ENCODE measurements at regions not wholly inside any gene's neighbourhood (a gene's known extent, or its start where the extent isn't known, plus 50 kb on each side); places are given as distances from the start of the nearest gene placed in this dataset.
"Not testable (repeated sequence)": the region's sequence is repeated elsewhere in the genome, so short reads cannot be mapped to it uniquely, and the experiment has no call there.

DNA sequence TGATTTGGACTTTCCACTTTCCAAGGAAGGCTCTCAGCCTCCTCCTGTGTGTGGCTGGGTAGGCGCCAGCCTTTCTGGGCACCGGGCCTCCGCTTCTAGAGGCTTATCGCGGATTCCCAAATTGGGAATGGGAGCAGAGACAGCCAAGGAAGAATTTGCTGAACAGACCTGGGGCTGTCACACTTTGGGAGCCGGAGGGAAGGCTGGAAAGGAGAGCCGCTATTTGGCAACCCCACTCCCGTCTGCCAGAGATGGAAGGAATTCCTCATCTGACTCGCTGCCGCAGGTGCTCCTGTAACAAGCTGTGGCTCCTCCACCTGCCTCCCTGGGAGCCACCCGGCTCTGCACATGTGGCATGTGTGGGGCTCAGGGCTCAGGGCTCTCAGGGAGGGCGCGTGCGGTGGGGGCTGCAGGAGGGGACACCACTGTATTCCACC lies 50.8 kb upstream of the ECHDC3 start:
- Histone ChIP-seq H3K36me3 (ENCODE audit: control insufficient read depth in 5 of 5, insufficient read depth in 5 of 5, low read length in 5 of 5) (no peaks in the 10 kb centered on the region), H3K9me3 (ENCODE audit: control insufficient read depth in 5 of 5, low read length in 5 of 5) (no peaks in the 10 kb centered on the region), H3K9ac (ENCODE audit: low read length in 5 of 5) (no peak overlapping the region), H3K4me1 (ENCODE audit: control insufficient read depth in 5 of 5, insufficient read depth in 5 of 5, low read length in 5 of 5) (peaks cover 0 to 11% (median 5%) of the 10 kb centered on the region in 5 donors), H3K27ac (ENCODE audit: low read depth, low read length) (no peak overlapping the region), H3K27me3 (ENCODE audit: control insufficient read depth in 5 of 5, insufficient read depth in 4 of 5, low read length in 5 of 5) (no peaks in the 10 kb centered on the region), H3K4me3 (ENCODE audit: low read depth in 1 of 5, low read length in 5 of 5) (no peak overlapping the region)

DNA sequence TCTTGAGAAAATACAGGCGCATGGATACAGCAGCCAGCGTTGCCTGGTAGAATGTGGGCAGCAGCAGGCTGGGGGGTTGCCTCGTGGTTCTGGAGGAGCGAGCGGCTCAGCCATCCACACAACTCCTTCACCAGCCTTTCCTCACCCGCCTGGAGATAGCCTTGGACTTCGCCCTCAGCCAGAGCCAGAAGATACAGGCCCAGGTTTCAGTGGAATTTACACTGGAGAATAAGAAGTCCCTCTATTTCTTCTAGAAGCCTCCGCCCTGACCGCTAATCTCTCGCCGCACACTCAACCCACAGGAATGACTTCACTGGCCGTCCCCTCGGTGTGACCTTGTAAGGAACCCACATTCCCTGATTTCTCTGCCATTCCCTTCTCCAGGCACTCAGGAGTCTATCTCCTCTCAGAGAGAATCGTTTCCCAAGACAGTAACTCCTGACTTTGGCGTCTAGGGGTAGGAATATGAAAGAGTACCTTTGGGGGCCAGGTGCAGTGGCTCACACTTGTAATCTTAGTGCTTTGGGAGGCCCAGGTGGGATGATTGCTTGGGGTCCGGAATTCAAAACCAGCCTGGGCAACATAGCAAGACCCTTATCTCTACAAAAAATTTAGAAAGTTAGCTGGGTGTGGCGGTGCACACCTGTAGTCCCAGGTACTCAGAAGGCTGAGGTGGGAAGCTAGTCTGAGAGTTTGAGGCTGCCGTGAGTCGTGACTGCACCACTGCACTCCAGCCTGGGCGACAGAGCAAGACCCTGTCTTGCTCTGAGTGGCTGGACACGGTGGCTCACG lies 52.0 kb upstream of the ECHDC3 start:
- H3K36me3 ChIP-seq (ENCODE audit: control insufficient read depth in 5 of 5, insufficient read depth in 5 of 5, low read length in 5 of 5) = no peaks in the 10 kb centered on the region
- no peak overlapping the region for H3K27ac ChIP-seq (ENCODE audit: low read depth, low read length)
- H3K4me3 ChIP-seq (ENCODE audit: low read depth in 1 of 5, low read length in 5 of 5) = no peak overlapping the region
- no peaks in the 10 kb centered on the region for H3K27me3 ChIP-seq (ENCODE audit: control insufficient read depth in 5 of 5, insufficient read depth in 4 of 5, low read length in 5 of 5)
- peaks cover 0 to 22% (median 16%) of the 10 kb centered on the region in 5 donors for H3K4me1 ChIP-seq (ENCODE audit: control insufficient read depth in 5 of 5, insufficient read depth in 5 of 5, low read length in 5 of 5)
- no peak overlapping the region for H3K9ac ChIP-seq (ENCODE audit: low read length in 5 of 5)
- H3K9me3 ChIP-seq (ENCODE audit: control insufficient read depth in 5 of 5, low read length in 5 of 5) = no peaks in the 10 kb centered on the region

DNA sequence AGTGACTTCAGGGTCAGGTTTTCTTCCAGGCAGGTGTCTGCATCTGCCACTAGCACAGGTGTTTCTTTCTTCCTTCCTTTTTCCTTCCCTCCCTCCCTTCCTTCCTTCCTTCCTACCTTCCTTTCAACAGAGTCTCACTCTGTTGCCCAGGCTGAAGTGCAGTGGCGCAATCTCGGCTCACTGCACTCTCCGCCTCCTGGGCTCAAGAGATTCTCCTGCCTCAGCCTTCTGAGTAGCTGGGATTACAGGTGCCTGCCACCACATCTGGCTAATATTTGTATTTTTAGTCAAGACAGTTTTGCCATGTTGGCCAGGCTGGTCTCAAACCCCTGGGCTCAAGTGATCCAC lies 53.8 kb upstream of the ECHDC3 start:
- not testable (repeated sequence) for H3K27ac ChIP-seq (ENCODE audit: low read depth, low read length); H3K27me3 ChIP-seq (ENCODE audit: control insufficient read depth in 5 of 5, insufficient read depth in 4 of 5, low read length in 5 of 5); H3K36me3 ChIP-seq (ENCODE audit: control insufficient read depth in 5 of 5, insufficient read depth in 5 of 5, low read length in 5 of 5); H3K4me3 ChIP-seq (ENCODE audit: low read depth in 1 of 5, low read length in 5 of 5); H3K9me3 ChIP-seq (ENCODE audit: control insufficient read depth in 5 of 5, low read length in 5 of 5); H3K9ac ChIP-seq (ENCODE audit: low read length in 5 of 5)
- H3K4me1 ChIP-seq (ENCODE audit: control insufficient read depth in 5 of 5, insufficient read depth in 5 of 5, low read length in 5 of 5) = peaks cover 0 to 33% (median 28%) of the 10 kb centered on the region in 5 donors

DNA sequence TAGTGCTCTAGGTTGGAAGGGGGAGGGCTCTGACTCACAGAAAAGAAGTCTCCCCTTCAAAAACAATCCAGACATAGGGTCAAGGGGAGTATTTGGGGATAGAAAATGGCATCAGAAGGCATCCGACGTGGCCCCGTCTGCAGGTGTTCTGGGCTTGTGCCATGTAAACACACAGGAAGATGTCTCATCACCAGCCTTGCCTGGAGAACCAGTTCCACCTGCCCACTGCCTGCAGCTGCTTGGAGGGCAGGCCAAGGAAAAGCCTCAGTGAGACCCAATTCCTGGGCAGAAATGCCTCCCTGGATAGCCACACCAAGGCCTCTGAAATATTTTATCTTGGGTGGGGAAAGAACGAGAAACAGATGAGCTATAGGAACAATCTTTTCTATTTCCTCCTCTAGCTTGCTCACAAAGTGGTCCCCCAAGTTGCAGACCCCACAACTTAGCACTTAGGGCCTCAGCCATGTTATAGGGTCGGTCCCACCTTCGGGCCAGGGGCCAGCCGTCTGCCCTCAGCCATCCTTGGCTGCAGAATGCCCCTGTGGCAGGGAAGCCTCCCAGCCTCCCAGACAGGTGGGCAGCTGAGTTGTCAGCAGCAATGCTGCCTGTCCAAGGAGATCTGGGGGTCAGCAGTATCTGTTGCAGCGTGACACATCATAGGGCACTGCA lies 54.3 kb upstream of the ECHDC3 start:
- Histone ChIP-seq H3K4me3 (ENCODE audit: low read depth in 1 of 5, low read length in 5 of 5) (no peak overlapping the region), H3K36me3 (ENCODE audit: control insufficient read depth in 5 of 5, insufficient read depth in 5 of 5, low read length in 5 of 5) (no peaks in the 10 kb centered on the region), H3K9ac (ENCODE audit: low read length in 5 of 5) (no peak overlapping the region), H3K9me3 (ENCODE audit: control insufficient read depth in 5 of 5, low read length in 5 of 5) (no peaks in the 10 kb centered on the region), H3K27me3 (ENCODE audit: control insufficient read depth in 5 of 5, insufficient read depth in 4 of 5, low read length in 5 of 5) (peaks cover 0 to 7% (median 0%) of the 10 kb centered on the region in 5 donors), H3K27ac (ENCODE audit: low read depth, low read length) (no peak overlapping the region), H3K4me1 (ENCODE audit: control insufficient read depth in 5 of 5, insufficient read depth in 5 of 5, low read length in 5 of 5) (peaks cover 0 to 38% (median 28%) of the 10 kb centered on the region in 5 donors)

DNA sequence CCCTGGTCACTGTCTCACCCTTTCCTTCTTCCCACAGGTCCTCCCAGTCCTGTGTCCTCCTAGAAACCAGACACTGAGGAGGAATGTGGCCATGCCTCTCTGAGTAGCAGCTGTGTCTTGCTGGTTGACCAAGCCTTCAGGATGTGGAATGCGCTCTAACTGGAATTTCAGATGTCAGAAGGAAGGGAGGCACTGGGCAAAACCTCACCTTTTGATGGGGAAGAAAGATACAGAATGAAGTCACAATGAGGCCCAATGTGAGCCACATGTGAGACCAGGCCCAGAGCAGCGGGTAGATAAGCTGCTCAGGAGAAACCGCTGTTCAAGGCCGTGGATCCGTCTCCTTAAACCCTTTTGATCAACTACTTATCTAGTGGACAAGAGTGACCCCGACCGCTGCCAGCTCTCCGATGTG lies 54.8 kb upstream of the ECHDC3 start:
- no peaks in the 10 kb centered on the region for H3K9me3 ChIP-seq (ENCODE audit: control insufficient read depth in 5 of 5, low read length in 5 of 5)
- H3K27me3 ChIP-seq (ENCODE audit: control insufficient read depth in 5 of 5, insufficient read depth in 4 of 5, low read length in 5 of 5) = peaks cover 0 to 7% (median 0%) of the 10 kb centered on the region in 5 donors
- no peaks in the 10 kb centered on the region for H3K36me3 ChIP-seq (ENCODE audit: control insufficient read depth in 5 of 5, insufficient read depth in 5 of 5, low read length in 5 of 5)
- no peak overlapping the region for H3K4me3 ChIP-seq (ENCODE audit: low read depth in 1 of 5, low read length in 5 of 5)
- no peak overlapping the region for H3K9ac ChIP-seq (ENCODE audit: low read length in 5 of 5)
- peaks cover 0 to 40% (median 28%) of the 10 kb centered on the region in 5 donors for H3K4me1 ChIP-seq (ENCODE audit: control insufficient read depth in 5 of 5, insufficient read depth in 5 of 5, low read length in 5 of 5)
- no peak overlapping the region for H3K27ac ChIP-seq (ENCODE audit: low read depth, low read length)

DNA sequence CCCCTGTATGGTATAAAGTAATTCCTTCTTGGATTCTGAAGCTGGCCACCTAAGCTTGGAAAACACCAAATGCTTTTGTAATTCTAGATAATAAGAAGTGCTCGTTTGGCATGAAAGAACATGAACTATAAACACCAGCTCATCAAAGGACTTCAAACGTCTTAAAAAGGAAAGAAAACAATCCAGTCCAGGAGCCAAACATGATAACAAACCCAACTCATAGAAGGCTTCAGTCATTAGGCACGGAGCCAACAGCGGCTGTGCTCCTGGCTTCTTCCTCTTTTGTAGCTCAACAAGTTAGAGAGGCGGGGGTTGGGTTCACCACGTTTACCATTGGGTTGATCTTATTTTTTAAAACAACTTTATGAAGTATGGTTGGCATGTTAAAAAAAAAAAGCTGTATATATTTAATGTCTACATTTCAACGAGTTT lies 56.4 kb upstream of the ECHDC3 start:
- H3K4me1 ChIP-seq (ENCODE audit: control insufficient read depth in 5 of 5, insufficient read depth in 5 of 5, low read length in 5 of 5) = peaks cover 0 to 40% (median 28%) of the 10 kb centered on the region in 5 donors
- no peaks in the 10 kb centered on the region for H3K9me3 ChIP-seq (ENCODE audit: control insufficient read depth in 5 of 5, low read length in 5 of 5)
- H3K27me3 ChIP-seq (ENCODE audit: control insufficient read depth in 5 of 5, insufficient read depth in 4 of 5, low read length in 5 of 5) = peaks cover 0 to 9% (median 0%) of the 10 kb centered on the region in 5 donors
- no peak overlapping the region for H3K9ac ChIP-seq (ENCODE audit: low read length in 5 of 5)
- peak overlapping the region; percentile 88 for H3K27ac ChIP-seq (ENCODE audit: low read depth, low read length)
- H3K36me3 ChIP-seq (ENCODE audit: control insufficient read depth in 5 of 5, insufficient read depth in 5 of 5, low read length in 5 of 5) = no peaks in the 10 kb centered on the region
- H3K4me3 ChIP-seq (ENCODE audit: low read depth in 1 of 5, low read length in 5 of 5) = peak overlapping the region in 1 of 5 donors; percentile 12

DNA sequence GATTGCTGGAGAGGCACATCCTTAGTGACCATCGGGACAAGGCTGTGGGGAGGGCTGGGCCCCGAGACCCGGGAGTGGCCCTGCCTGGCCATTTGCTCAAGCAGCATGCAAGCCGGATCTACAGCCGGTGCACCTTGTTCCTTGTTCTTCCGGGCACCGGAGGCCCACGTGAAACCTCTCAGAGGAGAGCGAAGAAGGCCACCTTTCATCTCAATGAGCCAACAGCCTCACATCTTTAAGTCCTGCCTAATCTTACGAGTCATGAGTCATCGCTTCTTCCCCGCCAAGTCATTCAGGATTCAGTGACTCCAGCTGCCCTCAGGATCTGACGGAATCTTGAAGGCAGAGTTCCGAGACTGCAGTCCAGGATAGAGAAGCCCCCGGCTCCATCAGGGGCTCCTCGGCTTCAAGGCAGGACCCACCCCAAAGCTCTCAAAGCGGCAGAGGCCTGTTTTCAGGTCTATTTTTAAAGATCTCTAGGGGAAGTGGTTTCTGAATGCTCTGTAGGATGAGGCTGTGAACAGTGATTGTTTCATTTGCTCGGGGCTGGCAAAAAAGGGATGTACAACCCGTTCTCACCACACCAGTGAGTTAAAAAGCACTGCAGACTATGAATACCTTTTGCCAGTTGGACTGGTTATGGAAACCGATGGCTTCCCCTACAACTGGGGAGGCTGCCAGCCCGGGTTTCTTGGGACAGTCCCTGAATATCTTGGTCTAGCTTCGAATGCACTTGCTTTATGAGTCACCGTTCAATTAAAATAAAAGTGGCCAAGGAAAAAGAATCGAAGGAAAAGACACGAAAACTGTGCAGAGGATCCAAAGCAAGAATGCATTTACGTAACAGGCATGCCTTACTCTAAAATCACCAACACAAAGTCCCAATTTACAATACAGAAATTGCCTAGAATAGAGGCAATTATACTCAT lies 57.2 kb upstream of the ECHDC3 start:
- Histone ChIP-seq H3K9ac (ENCODE audit: low read length in 5 of 5) (peak overlapping the region; percentile 7 to 74 (median 66)), H3K9me3 (ENCODE audit: control insufficient read depth in 5 of 5, low read length in 5 of 5) (no peaks in the 10 kb centered on the region), H3K27me3 (ENCODE audit: control insufficient read depth in 5 of 5, insufficient read depth in 4 of 5, low read length in 5 of 5) (peaks cover 0 to 9% (median 0%) of the 10 kb centered on the region in 5 donors), H3K4me1 (ENCODE audit: control insufficient read depth in 5 of 5, insufficient read depth in 5 of 5, low read length in 5 of 5) (peaks cover 0 to 44% (median 28%) of the 10 kb centered on the region in 5 donors), H3K36me3 (ENCODE audit: control insufficient read depth in 5 of 5, insufficient read depth in 5 of 5, low read length in 5 of 5) (no peaks in the 10 kb centered on the region), H3K4me3 (ENCODE audit: low read depth in 1 of 5, low read length in 5 of 5) (peak overlapping the region; percentile 49 to 63 (median 52)), H3K27ac (ENCODE audit: low read depth, low read length) (peak overlapping the region; percentile 88)

DNA sequence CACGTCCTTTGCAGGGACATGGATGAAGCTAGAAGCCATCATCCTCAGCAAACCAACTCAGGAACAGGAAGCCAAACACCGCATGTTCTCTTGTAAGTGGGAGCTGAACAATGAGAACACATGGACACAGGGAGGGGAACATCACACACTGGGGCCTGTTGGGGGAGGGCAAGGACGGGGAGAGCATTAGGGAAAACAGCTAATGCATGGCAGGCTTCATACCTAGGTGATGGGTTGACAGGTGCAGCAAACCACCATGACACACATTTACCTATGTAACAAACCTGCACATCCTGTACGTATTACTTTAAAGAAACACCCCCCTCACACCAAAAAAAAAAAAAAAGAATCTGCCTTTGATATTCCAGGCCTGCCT lies 57.9 kb upstream of the ECHDC3 start:
- peaks cover 0 to 47% (median 24%) of the 10 kb centered on the region in 5 donors for H3K4me1 ChIP-seq (ENCODE audit: control insufficient read depth in 5 of 5, insufficient read depth in 5 of 5, low read length in 5 of 5)
- H3K9me3 ChIP-seq (ENCODE audit: control insufficient read depth in 5 of 5, low read length in 5 of 5); H3K27me3 ChIP-seq (ENCODE audit: control insufficient read depth in 5 of 5, insufficient read depth in 4 of 5, low read length in 5 of 5); H3K36me3 ChIP-seq (ENCODE audit: control insufficient read depth in 5 of 5, insufficient read depth in 5 of 5, low read length in 5 of 5): not testable (repeated sequence)
- peak overlapping the region in 1 of 5 donors; percentile 66 for H3K9ac ChIP-seq (ENCODE audit: low read length in 5 of 5)
- H3K4me3 ChIP-seq (ENCODE audit: low read depth in 1 of 5, low read length in 5 of 5) = peak overlapping the region in 1 of 5 donors; percentile 60
- peak overlapping the region; percentile 88 for H3K27ac ChIP-seq (ENCODE audit: low read depth, low read length)

DNA sequence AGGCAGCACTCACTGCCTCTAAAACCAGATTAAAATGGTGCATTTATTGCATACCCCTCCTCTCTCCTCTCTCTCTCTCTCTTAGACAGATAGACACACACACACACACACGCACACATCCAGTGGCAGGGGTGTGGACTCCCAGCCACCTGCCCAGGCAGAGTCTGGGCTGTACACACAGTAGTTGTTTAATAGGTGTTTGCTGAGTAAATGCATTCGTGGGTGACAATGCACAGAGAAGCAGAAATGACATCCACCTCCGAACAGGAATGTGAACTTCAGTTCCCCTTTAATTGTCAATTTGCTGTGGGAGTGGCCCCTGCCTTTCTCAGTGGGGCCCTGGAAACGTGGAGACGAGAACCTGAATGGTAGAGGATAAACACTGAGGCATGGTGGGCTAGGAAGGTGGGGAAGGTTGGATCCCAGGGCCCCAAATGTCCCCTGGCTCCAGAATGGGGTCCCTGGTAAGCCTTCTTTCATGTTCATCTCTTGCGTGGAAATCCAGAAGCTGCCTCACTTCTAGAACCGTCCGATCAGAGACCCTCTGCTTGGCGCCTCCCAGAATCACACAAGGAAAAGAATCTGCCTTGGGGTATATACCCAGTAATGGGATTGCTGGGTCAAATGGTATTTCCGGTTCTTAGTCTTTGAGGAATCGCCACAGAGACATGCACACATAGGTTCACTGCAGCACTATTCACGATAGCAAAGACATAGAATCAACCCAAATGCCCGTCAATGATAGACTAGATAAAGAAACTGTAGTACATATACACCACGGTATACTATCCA lies 58.5 kb upstream of the ECHDC3 start:
- Histone ChIP-seq H3K27ac (ENCODE audit: low read depth, low read length) (no peak overlapping the region), H3K9ac (ENCODE audit: low read length in 5 of 5) (no peak overlapping the region)

More for the DNA sequence above, 58.5 kb upstream of the ECHDC3 start:
- H3K36me3 ChIP-seq (ENCODE audit: control insufficient read depth in 5 of 5, insufficient read depth in 5 of 5, low read length in 5 of 5) = no peaks in the 10 kb centered on the region
- peaks cover 0 to 9% (median 0%) of the 10 kb centered on the region in 5 donors for H3K27me3 ChIP-seq (ENCODE audit: control insufficient read depth in 5 of 5, insufficient read depth in 4 of 5, low read length in 5 of 5)
- no peaks in the 10 kb centered on the region for H3K9me3 ChIP-seq (ENCODE audit: control insufficient read depth in 5 of 5, low read length in 5 of 5)
- H3K4me3 ChIP-seq (ENCODE audit: low read depth in 1 of 5, low read length in 5 of 5) = no peak overlapping the region
- H3K4me1 ChIP-seq (ENCODE audit: control insufficient read depth in 5 of 5, insufficient read depth in 5 of 5, low read length in 5 of 5) = peaks cover 0 to 43% (median 18%) of the 10 kb centered on the region in 5 donors

All from subcutaneous abdominal adipose tissue (tissue), 5 donors.